Stomach smooth muscle (tissue), 2 donors: ENCODE measurements at regions not wholly inside any gene's neighbourhood (a gene's known extent, or its start where the extent isn't known, plus 50 kb on each side); places are given as distances from the start of the nearest gene placed in this dataset.

Experiments used
- H3K27ac ChIP-seq: one replicate; pipeline ENCODE4 v1.7.0; 2013; ENCODE audit warnings: mild to moderate bottlenecking, low read length, inconsistent platforms
- H3K27me3 ChIP-seq, 2 donors: one replicate each; pipeline ENCODE4 v1.7.0; 2013; ENCODE audit warnings: low read length in 2 of 2; ENCODE audit not compliant: insufficient read depth in 2 of 2, control insufficient read depth in 1 of 2
- H3K36me3 ChIP-seq, 2 donors: one replicate each; pipeline ENCODE4 v1.7.0; 2013; ENCODE audit warnings: low read length in 2 of 2; ENCODE audit not compliant: control insufficient read depth in 2 of 2, insufficient read depth in 2 of 2
- H3K4me1 ChIP-seq: one replicate; pipeline ENCODE4 v1.7.0; 2013; ENCODE audit warnings: low read length; ENCODE audit not compliant: control insufficient read depth, insufficient read depth
- H3K4me3 ChIP-seq, 2 donors: one replicate each; pipeline ENCODE4 v1.7.0; 2013; ENCODE audit warnings: low read length in 2 of 2
- H3K9ac ChIP-seq, 2 donors: one replicate each; pipeline ENCODE4 v1.7.0; 2013; ENCODE audit warnings: low read length in 2 of 2, mild to moderate bottlenecking in 1 of 2
- H3K9me3 ChIP-seq, 2 donors: one replicate each; pipeline ENCODE4 v1.7.0; 2013; ENCODE audit warnings: low read length in 2 of 2; ENCODE audit not compliant: control insufficient read depth in 2 of 2
- donor health status: healthy.
- donor health status: Pancreatic carcinoma.

GRCh38 chr5:92518318-92518904 is 1062.6 kb downstream of the NR2F1-AS1 start:
- Histone ChIP-seq H3K27me3 (no peaks in the 10 kb centered on the region), H3K4me1 (no peaks in the 10 kb centered on the region), H3K9me3 (peaks cover under 1 to 3% of the 10 kb centered on the region in 2 donors), H3K4me3 (peak overlapping the region; percentile 24 to 56), H3K9ac (no peak overlapping the region), H3K36me3 (no peaks in the 10 kb centered on the region), H3K27ac (no peak overlapping the region)

- no peaks in the 10 kb centered on the region for H3K4me1 ChIP-seq
- peaks cover 10 to 18% of the 10 kb centered on the region in 2 donors for H3K9me3 ChIP-seq
Observed at GRCh38 chr5:92514896-92515295, 1066.1 kb downstream of the NR2F1-AS1 start.

GRCh38 chr5:92513067-92513466 is 1068.0 kb downstream of the NR2F1-AS1 start:
- H3K4me3 ChIP-seq, result no peak overlapping the region
- H3K9ac ChIP-seq, result no peak overlapping the region
- H3K4me1 ChIP-seq, result no peaks in the 10 kb centered on the region
- H3K9me3 ChIP-seq, result peaks cover 16 to 20% of the 10 kb centered on the region in 2 donors
- no peaks in the 10 kb centered on the region for H3K27me3 ChIP-seq
- no peak overlapping the region for H3K27ac ChIP-seq
- H3K36me3 ChIP-seq, result no peaks in the 10 kb centered on the region

More at GRCh38 chr5:92514896-92515295, 1066.1 kb downstream of the NR2F1-AS1 start:
- no peaks in the 10 kb centered on the region for H3K36me3 ChIP-seq
- no peaks in the 10 kb centered on the region for H3K27me3 ChIP-seq
- H3K4me3 ChIP-seq, result no peak overlapping the region
- H3K9ac ChIP-seq, result no peak overlapping the region
- H3K27ac ChIP-seq, result no peak overlapping the region

- no peaks in the 10 kb centered on the region for H3K4me1 ChIP-seq
- no peak overlapping the region for H3K27ac ChIP-seq
- no peaks in the 10 kb centered on the region for H3K27me3 ChIP-seq
- H3K9ac ChIP-seq, result no peak overlapping the region
- no peak overlapping the region for H3K4me3 ChIP-seq
- H3K9me3 ChIP-seq, result peaks cover 13 to 18% of the 10 kb centered on the region in 2 donors
- H3K36me3 ChIP-seq, result no peaks in the 10 kb centered on the region
Observed at GRCh38 chr5:92508271-92508670, 1072.7 kb downstream of the NR2F1-AS1 start.

- H3K27me3 ChIP-seq, result no peaks in the 10 kb centered on the region
- H3K36me3 ChIP-seq, result no peaks in the 10 kb centered on the region
- H3K4me3 ChIP-seq, result no peak overlapping the region
- H3K9me3 ChIP-seq, result peaks cover 6 to 10% of the 10 kb centered on the region in 2 donors
- no peaks in the 10 kb centered on the region for H3K4me1 ChIP-seq
- no peak overlapping the region for H3K9ac ChIP-seq
- no peak overlapping the region for H3K27ac ChIP-seq
Observed at GRCh38 chr5:92505925-92506324, 1075.1 kb downstream of the NR2F1-AS1 start.

GRCh38 chr5:92505145-92505544 is 1075.9 kb downstream of the NR2F1-AS1 start:
- no peaks in the 10 kb centered on the region for H3K27me3 ChIP-seq
- H3K4me1 ChIP-seq, result no peaks in the 10 kb centered on the region
- no peak overlapping the region for H3K27ac ChIP-seq
- no peak overlapping the region for H3K4me3 ChIP-seq
- H3K36me3 ChIP-seq, result no peaks in the 10 kb centered on the region
- H3K9me3 ChIP-seq, result peaks cover 3 to 6% of the 10 kb centered on the region in 2 donors
- H3K9ac ChIP-seq, result no peak overlapping the region

GRCh38 chr5:92504346-92504745 is 1076.7 kb downstream of the NR2F1-AS1 start:
- Histone ChIP-seq H3K4me3 (no peak overlapping the region), H3K36me3 (no peaks in the 10 kb centered on the region), H3K27ac (no peak overlapping the region), H3K27me3 (no peaks in the 10 kb centered on the region), H3K9me3 (peaks cover 3 to 4% of the 10 kb centered on the region in 2 donors), H3K4me1 (no peaks in the 10 kb centered on the region), H3K9ac (no peak overlapping the region)

- H3K36me3 ChIP-seq, result no peaks in the 10 kb centered on the region
- no peak overlapping the region for H3K9ac ChIP-seq
- H3K27ac ChIP-seq, result no peak overlapping the region
- no peaks in the 10 kb centered on the region for H3K27me3 ChIP-seq
- H3K4me3 ChIP-seq, result no peak overlapping the region
- H3K9me3 ChIP-seq, result no peaks in the 10 kb centered on the region
- H3K4me1 ChIP-seq, result no peaks in the 10 kb centered on the region
Observed at GRCh38 chr5:92500752-92501151, 1080.3 kb downstream of the NR2F1-AS1 start.

GRCh38 chr5:92496545-92496944 is 1084.5 kb downstream of the NR2F1-AS1 start:
- H3K36me3 ChIP-seq, result no peaks in the 10 kb centered on the region
- H3K4me1 ChIP-seq, result no peaks in the 10 kb centered on the region
- H3K9me3 ChIP-seq, result no peaks in the 10 kb centered on the region
- no peak overlapping the region for H3K27ac ChIP-seq
- H3K27me3 ChIP-seq, result no peaks in the 10 kb centered on the region
- no peak overlapping the region for H3K9ac ChIP-seq
- H3K4me3 ChIP-seq, result no peak overlapping the region

GRCh38 chr5:92494508-92494907 is 1086.5 kb downstream of the NR2F1-AS1 start:
- Histone ChIP-seq H3K36me3 (no peaks in the 10 kb centered on the region), H3K9me3 (no peaks in the 10 kb centered on the region), H3K9ac (no peak overlapping the region), H3K4me1 (no peaks in the 10 kb centered on the region), H3K27ac (no peak overlapping the region), H3K4me3 (no peak overlapping the region), H3K27me3 (no peaks in the 10 kb centered on the region)

GRCh38 chr5:92492908-92493307 is 1088.1 kb downstream of the NR2F1-AS1 start:
- H3K9me3 ChIP-seq, result no peaks in the 10 kb centered on the region
- no peaks in the 10 kb centered on the region for H3K4me1 ChIP-seq
- no peaks in the 10 kb centered on the region for H3K36me3 ChIP-seq

More at GRCh38 chr5:92492908-92493307, 1088.1 kb downstream of the NR2F1-AS1 start:
- Histone ChIP-seq H3K27ac (no peak overlapping the region), H3K4me3 (no peak overlapping the region), H3K9ac (no peak overlapping the region), H3K27me3 (no peaks in the 10 kb centered on the region)
